Activated naive CD4-positive, alpha-beta T cell (primary cell): ENCODE measurements at regions not wholly inside any gene's neighbourhood (a gene's known extent, or its start where the extent isn't known, plus 50 kb on each side); places are given as distances from the start of the nearest gene placed in this dataset.
"Not testable (repeated sequence)": the region's sequence is repeated elsewhere in the genome, so short reads cannot be mapped to it uniquely, and the experiment has no call there.

Source experiments
- DNase-seq, 4 experiments: peaks; one replicate each; lab custom pipeline; 2025; lab: John Stamatoyannopoulos, UW

DNA sequence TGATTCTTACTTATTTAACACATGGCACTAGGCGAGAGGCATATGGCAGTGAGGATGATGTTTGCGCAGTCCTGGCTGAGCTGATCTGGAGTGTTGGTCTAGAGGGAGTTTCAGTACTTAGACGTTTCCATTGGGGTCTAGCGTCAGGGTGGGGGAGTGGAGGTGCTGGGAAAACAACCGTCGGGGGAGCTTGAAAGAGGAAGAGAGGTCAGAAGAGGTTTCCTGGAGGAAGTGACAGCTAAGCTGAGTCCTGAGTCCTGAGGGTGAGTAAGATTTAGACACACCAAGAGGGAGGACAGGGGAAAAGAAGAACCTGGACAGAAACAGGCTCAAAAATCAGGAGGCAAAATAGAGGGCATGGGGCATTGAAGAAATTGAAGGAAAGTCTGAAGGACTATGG, 81.4 kb downstream of the ALOX5AP start:
- no peak for DNase-seq

DNA sequence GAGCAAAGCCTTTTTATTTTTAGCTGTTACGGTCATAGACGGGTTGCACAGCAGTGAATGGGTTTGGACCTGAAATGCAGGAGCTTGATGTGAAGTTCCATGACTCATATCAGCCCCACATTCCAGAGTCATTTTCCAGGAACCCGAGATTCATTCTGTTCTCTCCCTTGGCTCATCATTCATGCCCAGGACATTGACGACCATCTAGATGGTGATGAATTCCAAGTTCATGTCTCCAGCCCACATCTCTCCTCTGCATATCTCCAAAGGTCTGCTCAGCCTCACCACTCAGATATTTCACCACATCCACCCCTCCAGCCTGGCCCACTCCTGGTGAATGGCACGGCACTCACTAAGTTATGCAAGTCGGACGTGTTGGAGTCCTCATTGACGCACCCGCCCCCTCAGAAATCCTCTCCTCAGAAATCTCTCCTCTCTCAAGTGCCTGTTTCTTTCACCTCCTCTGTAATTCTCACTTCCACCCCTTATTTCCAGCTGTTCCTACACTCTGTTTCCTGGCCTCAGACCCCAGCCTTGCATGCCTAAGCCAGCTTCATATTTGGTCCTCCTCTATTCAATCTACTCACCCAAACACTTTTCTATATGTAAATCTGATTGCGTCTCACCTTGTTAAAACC, 83.1 kb downstream of the ALOX5AP start:
- DNase-seq = no peak

DNA sequence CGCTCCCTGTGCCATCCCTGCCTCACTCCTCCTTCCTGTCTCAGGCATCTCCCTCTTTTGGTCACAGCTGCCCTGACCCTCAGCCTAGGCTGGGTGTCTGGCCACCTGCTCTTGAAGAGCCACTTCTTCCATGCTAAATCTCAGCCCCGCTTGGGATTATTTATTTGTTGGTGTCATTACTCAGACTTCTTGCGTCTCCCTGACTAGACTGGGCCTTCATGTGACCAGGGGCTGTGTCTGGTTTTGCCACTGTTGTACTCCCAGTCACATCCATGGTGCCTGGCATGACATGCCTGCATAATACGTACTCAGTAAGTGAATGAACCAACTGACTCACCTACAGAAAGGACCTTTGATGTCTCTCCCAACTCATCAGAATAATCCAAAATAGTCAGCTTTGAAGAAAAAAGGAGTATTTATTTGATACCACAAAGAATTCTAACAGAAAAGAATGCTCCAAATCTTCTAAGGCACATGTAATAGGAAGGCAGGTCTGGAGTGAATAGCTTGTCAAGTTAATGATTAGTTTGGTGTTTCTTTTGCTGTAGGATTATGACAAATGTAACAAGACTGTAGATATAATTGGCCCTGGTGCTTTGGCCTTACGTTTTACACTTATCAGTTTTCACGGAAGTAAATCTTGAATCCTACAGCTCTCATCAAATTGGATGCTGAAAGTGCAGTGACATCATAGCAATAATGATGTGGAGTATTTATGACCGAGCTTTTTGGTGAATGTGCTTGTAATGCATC, 84.0 kb downstream of the ALOX5AP start:
- no peak for DNase-seq

DNA sequence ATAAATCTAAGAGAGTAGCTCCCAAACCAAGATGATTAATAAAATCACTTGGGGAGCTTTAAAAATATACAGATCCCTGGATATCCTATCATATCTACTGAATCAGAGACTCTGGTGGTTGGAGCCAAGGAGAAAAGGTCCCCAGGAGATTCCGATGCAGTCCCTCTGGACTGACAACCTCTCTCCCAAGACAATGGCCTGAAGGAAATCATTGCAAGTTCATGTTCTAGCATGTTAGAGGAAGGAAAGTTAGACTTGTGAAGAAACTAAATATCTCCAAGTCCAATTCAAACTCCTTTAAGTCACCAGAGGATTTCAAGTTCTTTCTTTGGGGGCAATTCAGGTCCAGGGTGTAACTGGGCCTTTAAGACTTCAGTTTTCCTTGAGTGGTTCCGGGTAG, 84.7 kb upstream of the MEDAG start:
- no peak for DNase-seq

DNA sequence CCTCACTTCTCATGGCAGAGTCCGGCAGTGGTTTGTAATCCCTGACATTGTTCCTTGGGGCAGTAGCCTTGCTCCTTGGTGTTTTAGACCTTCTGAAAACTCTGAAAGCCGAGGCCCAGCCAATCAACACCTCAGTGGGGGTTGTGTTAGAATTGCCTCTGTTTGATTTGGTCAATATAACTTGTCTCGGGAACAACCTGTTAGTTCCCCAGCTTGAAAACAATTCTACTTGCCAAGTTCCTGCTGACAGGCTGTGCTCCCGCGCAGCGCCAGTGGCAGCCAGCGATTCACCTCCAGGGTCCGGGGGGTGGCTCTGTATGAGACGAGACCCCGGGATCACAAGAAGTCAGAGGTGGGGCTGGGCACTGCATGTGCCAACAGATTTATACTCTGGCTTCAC, 81.4 kb upstream of the MEDAG start:
- no peak for DNase-seq

DNA sequence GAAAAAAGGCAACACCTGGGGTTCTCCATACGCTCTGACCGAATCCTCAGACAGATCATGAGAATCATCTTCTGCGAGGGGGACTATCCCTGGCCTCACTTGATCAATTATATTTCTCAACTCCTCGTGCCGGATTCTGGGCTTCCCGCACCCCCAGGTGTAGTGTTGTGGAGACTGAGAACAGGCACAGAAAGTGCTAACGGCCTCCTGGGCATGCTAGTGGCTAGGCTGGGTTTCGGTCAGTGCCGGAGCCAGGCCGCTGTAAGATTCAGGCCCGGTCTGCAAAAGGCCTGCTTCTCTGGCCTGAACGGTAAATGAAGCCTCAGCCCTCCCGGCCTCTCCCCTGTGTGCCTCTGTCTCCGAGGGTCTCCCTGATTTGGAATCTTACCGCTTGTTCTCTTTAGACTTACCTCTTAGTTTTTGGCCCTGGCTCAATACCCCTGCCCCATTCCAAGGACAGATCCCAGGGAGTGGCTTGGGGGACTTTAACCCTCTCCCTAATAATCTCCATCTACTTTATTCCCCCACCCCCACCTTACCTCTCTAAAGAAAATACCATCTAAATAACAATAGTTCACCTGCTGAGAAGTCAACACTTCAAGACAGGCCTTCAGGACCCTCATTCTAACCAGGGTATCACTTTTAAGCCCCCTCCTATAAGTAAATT, 79.0 kb upstream of the MEDAG start:
- no peak for DNase-seq

DNA sequence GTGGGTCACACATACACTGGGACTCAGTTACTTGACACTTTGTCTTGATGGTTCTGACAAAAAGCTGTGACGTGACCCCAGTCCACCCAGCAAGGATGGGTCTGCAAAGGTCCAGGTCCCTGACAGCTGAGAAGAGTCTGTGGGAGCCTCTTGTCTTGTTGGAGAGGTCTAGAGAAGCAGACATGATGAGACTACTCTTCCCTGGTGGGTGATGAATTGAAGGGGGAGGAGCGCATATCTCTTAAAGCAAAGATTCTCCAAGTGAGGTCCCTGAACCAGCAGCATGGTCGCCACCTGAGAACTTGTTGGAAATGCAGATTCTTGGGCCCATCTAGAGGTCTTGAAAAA, 78.5 kb upstream of the MEDAG start:
- no peak for DNase-seq

DNA sequence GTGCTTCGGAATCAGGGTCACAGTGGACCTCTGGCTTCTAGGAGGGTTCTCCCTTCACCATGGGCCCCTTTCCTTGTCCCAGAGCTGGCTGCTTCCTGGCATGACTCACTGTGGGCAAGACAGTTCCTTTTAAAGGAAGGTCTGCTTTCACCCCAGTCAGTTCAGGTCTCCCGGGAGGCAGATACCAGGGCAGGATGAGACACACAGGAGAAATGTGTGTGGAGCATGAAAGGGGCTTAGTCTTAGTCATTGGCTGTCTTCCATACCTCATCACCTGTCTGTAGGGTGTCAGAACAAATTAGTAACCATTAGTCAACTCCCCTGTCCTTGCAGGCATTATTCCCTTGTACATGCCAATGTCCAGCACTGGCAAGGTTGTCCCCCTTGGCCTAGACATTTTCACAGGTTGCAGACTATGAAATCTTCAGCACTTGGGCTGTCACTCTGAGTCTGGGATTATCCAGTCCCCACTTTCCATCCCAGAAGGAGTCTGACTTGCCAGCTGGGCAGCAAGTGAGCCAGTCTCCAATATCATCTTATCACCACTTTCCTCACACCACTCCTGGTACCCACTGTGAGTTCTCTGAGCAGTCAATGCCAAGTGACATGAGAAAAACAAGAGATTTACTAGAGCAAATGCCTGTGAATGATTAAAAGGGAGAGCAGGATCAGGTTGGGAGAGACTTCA, 76.8 kb upstream of the MEDAG start:
- DNase-seq = no peak

DNA sequence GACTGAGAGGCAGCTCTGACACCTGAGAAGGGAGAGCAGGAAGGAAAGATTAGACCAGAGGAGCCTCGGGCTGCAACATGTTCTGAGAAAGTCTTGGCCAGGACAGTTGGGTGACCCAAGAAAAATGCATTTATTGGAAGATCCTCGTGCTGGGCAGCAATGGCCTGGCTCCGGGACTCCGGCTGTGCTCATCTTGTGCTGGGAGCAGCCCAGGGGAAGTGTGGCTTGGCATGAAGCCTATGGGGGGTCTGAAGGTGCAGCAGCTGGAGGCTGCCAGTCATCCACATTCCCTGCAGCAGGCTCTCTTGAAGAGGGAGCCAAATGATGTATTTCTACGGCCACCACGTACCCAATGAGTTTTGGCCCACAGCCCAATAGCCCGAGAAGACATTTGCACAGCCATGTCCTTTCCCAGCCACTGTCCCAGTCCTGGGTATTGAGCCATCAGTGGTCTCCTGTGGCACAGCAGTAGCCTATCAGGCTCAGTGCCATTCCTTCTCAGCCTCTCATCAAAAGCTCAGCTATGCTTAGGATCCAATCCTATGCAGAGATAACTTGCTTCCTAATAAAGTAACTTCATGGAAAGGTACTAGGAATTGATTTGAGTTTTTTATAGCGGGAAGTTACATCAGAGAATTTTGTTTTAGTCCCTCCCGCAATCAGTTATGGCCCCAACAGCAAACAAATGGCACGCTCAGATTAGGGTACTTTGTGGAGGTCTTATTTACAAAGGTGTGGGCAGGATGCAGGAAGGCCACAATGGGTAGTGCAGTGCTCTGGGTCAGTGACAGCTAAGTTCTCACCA, 76.0 kb upstream of the MEDAG start:
- no peak for DNase-seq

DNA sequence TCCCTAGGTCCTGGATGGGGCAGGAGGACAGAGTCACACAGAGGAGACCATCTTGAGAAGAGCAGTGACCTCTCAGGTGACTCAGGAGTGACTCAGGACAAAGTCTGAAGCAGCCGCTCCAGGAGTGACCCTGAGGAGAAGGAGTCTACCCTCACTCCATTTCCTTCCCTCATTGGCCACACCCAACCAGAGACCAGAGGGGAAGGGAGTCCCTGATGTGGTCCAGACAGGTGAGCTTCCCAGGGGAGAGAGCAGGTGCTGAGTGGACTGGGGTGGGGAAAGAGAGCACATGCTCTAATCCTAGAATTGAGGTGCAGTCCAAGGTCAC, 75.5 kb upstream of the MEDAG start:
- DNase-seq = no peak

DNA sequence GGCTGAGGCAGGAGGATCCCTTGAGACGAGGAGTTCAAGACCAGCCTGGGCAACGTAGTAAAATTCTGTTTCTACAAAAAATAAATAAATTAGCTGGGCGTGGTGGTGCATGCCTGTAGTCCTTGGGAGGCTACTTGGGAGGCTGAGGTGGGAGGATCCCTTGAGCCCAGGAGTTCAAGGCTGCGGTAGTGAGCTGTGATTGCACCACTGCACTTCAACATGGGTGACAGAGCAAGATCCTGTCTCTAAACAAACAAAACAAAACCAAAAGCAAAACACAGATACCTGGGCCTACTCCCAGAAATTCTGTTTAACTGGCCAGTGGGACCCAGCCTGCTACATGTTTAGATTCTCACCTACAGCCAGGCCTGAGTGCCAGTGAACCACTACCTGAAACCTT, 74.6 kb upstream of the MEDAG start:
- DNase-seq = no peak

DNA sequence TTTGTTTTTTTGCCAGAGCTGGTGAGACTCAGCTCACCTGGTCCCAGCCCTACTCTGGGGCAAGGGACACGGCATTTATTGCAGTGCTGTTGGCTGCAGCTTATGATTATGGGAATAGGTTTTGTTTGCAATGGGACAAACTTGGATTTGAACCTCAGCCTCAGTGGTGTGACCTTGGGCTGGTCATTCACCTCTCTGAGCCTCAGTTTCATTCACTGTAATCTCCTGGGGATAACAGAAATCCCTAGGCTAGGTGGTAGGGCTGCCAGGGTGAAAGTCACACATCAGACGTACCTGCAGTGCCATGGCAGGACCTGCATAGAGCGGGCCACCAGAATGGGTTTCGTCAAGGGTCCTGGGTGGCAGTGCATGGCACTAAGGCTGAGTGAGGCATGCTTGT, 73.7 kb upstream of the MEDAG start:
- DNase-seq = no peak

DNA sequence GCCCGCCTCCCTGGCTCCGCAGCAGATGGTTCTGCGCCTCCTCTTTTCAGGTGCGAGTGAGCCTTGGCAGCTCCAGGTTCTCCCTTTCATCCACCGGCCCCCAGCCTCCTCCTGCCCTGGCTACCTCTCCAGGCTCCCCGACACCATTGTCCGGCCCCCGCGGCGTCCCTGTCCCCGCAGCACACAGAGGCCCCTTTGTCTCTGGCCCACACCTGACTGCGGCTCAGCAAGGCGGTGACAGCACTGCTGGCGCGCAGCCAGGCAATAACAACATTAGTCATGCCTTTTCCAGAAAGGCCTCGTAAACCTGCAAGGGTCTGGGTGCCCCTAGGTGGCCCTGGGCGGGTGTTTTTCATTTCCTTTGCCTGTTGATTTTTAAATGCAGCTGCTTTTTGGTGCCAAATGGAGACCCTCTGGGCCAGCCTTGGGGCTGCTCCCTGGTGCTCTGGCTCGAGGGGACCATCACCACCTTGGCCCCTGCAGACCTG, 73.2 kb upstream of the MEDAG start:
- peak in 2 of 4 experiments; percentile 2 to 6 for DNase-seq

DNA sequence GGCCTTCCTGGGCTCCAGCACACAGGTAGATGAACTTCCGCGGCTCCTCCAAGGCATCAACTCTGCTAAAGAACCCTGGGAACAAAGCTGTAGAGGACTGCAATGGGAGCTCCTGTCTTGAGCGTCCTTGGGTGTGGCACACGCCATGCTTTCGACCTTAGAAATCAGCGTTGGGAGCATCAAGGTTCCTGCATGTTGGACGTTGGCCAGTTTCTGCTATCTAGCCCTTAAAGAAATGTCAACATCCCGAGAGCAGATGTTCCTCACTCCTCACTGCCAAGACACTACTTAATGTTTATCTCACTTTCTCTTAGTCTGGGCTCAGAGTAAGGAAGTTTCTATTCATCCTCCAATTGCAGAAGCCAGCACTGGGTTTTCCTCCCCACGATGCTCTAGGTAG, 70.6 kb upstream of the MEDAG start:
- no peak for DNase-seq

DNA sequence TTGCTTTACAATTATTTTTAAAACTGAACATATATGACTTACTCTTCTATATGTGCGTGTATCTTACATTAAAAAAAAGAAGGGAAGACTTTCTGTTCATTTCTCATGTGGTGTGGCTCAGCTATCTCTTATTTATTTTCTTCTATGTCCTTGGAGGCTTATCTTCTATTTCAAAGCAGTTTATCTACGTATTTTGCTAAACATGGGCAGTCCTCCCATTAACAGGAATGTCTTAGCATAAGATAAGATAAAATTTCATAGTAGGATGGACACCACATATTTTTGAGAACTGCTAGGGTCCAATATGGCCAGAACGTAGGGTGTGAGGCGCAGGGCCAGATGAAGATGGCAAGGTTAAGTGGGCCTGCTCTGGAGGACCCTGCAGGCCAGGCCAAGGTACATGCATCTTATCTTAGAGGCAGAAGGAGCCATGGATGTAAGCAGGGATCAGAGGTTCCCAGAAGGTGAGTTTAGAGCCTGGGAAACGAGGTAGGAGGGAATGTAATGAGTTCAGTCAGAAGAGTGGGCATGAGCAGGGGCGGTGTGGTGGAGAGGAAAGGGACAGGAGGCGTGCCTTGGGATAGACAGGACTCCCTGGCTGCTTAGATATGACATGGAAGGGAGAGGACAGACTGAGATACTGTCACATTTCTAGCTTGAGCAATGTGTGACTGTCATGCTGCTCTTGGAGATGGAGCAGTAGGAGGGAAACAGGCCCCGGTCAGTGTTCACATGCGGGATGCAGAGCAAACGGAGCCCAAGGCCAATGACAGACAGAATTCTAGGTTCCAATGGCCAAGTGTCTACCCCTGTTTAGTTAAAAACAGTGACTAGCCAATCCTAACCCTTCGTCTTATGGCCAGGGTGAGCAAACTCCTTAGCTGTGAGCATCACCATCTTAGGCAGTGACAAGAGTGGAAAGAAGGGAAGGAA, 68.6 kb upstream of the MEDAG start:
- no peak for DNase-seq

DNA sequence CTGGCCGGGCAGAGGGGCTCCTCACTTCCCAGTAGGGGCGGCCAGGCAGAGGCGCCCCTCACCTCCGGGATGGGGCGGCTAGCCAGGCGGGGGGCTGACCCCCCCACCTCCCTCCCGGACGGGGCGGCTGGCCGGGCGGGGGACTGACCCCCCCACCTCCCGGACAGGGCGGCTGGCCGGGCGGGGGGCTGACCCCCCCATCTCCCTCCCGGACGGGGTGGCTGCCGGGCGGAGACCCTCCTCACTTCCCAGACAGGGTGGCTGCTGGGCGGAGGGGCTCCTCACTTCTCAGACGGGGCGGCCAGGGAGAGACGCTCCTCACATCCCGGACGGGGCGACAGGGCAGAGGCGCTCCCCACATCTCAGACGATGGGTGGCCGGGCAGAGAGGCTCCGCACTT, 66.4 kb upstream of the MEDAG start:
- DNase-seq = not testable (repeated sequence)

DNA sequence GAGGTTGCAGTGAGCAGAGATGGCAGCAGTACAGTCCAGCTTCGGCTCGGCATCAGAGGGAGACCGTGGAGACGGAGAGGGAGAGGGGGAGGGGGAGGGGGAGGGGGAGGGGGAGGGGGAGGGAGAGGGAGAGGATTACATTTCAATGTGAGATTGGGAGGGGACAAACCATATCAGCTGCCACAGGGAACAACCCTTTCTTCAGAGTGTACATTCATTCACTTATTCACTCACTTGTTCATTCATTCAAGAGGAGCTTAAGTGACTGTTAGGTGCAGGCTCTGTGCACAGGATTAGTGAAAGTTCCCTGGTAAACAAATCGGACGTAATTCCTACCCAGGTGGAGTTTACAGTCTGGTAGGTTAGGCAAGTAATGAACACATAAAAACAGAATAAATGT, 65.6 kb upstream of the MEDAG start:
- DNase-seq = no peak

DNA sequence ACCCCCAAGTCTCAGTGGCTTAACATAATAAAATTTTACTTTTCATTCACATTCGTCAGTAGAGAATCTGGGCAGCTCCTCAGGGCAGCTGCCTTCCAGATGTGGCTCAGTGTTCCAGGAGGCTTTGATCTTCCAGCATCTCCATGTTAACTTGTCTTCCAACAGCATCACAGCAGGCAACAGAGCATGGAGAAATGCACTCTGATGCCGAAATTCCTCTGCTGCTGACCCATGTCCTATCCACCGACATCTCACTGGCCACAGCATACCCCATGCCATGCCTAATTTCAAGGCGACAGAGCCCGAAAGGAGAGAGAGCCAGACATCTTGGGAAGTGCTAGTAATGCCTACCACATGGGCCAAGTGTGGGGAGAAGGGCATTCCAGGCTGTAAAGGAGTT, 64.9 kb upstream of the MEDAG start:
- DNase-seq = no peak

DNA sequence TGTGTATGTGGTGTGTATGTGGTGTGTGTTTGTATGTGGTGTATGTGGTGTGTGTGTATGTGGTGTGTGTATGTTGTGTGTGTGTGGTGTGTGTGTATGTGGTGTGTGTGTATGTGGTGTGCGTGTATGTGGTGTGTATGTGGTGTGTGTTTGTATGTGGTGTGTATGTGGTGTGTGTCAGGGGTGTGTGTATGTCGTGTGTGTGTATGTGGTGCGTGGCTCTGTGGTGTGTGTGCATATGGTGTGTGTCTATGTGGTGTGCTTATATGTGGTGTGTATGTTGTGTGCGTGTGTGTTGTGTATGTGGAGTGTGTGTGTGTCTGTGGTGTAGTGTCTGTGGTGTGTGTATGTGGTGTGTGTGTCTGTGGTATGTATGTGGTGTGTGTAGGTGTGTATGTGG, 62.5 kb upstream of the MEDAG start:
- no peak for DNase-seq

DNA sequence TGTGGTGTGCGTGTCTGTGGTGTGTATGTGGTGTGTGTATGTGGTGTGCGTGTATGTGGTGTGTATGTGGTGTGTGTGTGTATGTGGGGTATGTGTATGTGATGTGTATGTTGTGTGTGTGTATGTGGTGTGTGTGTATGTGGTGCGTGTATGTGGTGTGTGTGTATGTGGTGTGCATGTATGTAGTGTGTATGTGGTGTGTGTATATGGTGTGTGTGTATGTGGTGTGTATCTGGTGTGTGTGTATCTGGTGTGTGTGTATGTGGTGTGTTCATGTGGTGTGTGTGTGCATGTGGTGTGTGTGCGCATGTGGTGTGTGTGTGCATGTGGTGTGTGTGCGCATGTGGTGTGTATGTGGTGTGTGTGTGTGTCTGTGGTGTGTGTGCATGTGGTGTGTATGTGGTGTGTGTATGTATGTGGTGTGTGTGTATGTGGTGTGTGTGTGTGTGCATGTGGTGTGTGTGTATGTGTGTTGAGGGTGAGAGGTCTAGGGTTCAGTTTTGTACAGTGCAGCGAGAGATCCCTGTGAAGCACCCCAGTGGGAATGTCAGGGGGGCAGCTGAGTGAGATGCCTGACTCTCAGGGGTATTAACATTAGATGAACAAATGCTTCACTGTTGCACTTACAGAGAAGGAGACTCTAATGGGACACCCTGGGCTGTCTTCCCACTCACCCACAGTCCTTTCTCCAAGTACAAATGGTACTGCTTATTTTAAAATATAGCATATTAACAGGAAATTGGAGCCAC, 61.3 kb upstream of the MEDAG start:
- no peak for DNase-seq
